GM18870 (cell line): ENCODE measurements at regions not wholly inside any gene's neighbourhood (a gene's known extent, or its start where the extent isn't known, plus 50 kb on each side); places are given as distances from the start of the nearest gene placed in this dataset.
"Not testable (repeated sequence)": the region's sequence is repeated elsewhere in the genome, so short reads cannot be mapped to it uniquely, and the experiment has no call there.

ENCODE experiments used
- ATAC-seq: cut with Tn5 transposase; IDR thresholded peaks from one replicate; pipeline ENCODE4 v1.9.1; 2021; ENCODE audit warnings: moderate library complexity; ENCODE audit not compliant: unreplicated experiment

GRCh38 chr3:17846466-17846865, 104.0 kb upstream of the TBC1D5 start:
- no peak for ATAC-seq

GRCh38 chr3:17845026-17845812, 102.8 kb upstream of the TBC1D5 start:
- ATAC-seq = no peak

- no peak for ATAC-seq
These were observed 101.8 kb upstream of the TBC1D5 start for GRCh38 chr3:17844236-17844635.

- no peak for ATAC-seq
These were observed 98.9 kb upstream of the TBC1D5 start for GRCh38 chr3:17841190-17841828.

- ATAC-seq = no peak
These were observed 98.2 kb upstream of the TBC1D5 start for GRCh38 chr3:17840651-17841050.

- no peak for ATAC-seq
These were observed 97.7 kb upstream of the TBC1D5 start for GRCh38 chr3:17840126-17840525.

- no peak for ATAC-seq
These were observed 94.5 kb upstream of the TBC1D5 start for GRCh38 chr3:17836919-17837318.

- no peak for ATAC-seq
These were observed 93.7 kb upstream of the TBC1D5 start for GRCh38 chr3:17836092-17836491.

- no peak for ATAC-seq
These were observed 91.5 kb upstream of the TBC1D5 start for GRCh38 chr3:17833786-17834559.

GRCh38 chr3:17832016-17832415, 89.6 kb upstream of the TBC1D5 start:
- no peak for ATAC-seq

GRCh38 chr3:17831366-17831765, 88.9 kb upstream of the TBC1D5 start:
- no peak for ATAC-seq

- no peak for ATAC-seq
These were observed 88.4 kb upstream of the TBC1D5 start for GRCh38 chr3:17830788-17831187.

- ATAC-seq = no peak
These were observed 86.0 kb upstream of the TBC1D5 start for GRCh38 chr3:17828388-17828787.

- no peak for ATAC-seq
These were observed 82.9 kb upstream of the TBC1D5 start for GRCh38 chr3:17825298-17825697.

- ATAC-seq = no peak
These were observed 81.4 kb upstream of the TBC1D5 start for GRCh38 chr3:17823816-17824215.

GRCh38 chr3:17823036-17823435, 80.6 kb upstream of the TBC1D5 start:
- ATAC-seq = no peak

GRCh38 chr3:17820704-17821103, 78.3 kb upstream of the TBC1D5 start:
- no peak for ATAC-seq

GRCh38 chr3:17820275-17820674, 77.8 kb upstream of the TBC1D5 start:
- ATAC-seq = no peak

- not testable (repeated sequence) for ATAC-seq
These were observed 75.5 kb upstream of the TBC1D5 start for GRCh38 chr3:17817973-17818372.

GRCh38 chr3:17817545-17817944, 75.1 kb upstream of the TBC1D5 start:
- ATAC-seq = no peak

- ATAC-seq = not testable (repeated sequence)
These were observed 74.4 kb upstream of the TBC1D5 start for GRCh38 chr3:17816839-17817238.

GRCh38 chr3:17812328-17812727, 69.9 kb upstream of the TBC1D5 start:
- not testable (repeated sequence) for ATAC-seq
